ENCODE measurements at regions not wholly inside any gene's neighbourhood (a gene's known extent, or its start where the extent isn't known, plus 50 kb on each side); places are given as distances from the start of the nearest gene placed in this dataset.

DNA sequence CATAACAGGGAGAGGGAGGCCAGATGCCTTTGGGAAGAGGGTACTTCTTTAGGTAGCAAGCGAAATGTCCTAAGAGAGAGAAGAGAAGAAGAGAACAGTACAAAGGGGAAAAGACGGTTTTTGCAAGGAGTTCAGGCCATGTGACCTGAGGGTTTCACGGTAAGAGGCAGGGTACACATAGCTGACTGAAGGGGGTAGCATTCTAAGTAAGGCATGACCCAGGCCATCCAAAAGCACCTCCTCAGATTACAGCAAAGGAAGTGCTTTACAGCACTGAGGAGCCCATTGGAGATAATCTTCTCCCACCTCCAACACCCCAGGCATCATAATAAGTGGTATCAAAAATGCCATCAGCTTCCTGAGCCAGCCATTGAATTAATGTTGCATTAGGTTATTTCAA, 258.2 kb upstream of the NPY start:
- TF ChIP-seq, protein P1, sequence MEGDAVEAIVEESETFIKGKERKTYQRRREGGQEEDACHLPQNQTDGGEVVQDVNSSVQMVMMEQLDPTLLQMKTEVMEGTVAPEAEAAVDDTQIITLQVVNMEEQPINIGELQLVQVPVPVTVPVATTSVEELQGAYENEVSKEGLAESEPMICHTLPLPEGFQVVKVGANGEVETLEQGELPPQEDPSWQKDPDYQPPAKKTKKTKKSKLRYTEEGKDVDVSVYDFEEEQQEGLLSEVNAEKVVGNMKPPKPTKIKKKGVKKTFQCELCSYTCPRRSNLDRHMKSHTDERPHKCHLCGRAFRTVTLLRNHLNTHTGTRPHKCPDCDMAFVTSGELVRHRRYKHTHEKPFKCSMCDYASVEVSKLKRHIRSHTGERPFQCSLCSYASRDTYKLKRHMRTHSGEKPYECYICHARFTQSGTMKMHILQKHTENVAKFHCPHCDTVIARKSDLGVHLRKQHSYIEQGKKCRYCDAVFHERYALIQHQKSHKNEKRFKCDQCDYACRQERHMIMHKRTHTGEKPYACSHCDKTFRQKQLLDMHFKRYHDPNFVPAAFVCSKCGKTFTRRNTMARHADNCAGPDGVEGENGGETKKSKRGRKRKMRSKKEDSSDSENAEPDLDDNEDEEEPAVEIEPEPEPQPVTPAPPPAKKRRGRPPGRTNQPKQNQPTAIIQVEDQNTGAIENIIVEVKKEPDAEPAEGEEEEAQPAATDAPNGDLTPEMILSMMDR (IDR thresholded peaks at IDR 0.05) = no peak
- TF ChIP-seq POLR2AphosphoS5 (IDR thresholded peaks at IDR 0.05) (no peak), POLR2A (IDR thresholded peaks at IDR 0.05) (no peak)

Data from prostate gland (tissue), 2 donors.